ENCODE measurements at regions not wholly inside any gene's neighbourhood (a gene's known extent, or its start where the extent isn't known, plus 50 kb on each side); places are given as distances from the start of the nearest gene placed in this dataset.

GRCh38 chr6:48774276-48774675 is 663.3 kb upstream of the PTCHD4 start:
- Histone ChIP-seq H3K9me3 (ENCODE audit: insufficient read depth, low read length) (no peaks in the 10 kb centered on the region), H3K4me3 (ENCODE audit: insufficient read length, low read depth) (no peak overlapping the region), H3K9ac (ENCODE audit: insufficient read length, low read depth) (no peak overlapping the region), H3K4me1 (ENCODE audit: insufficient read depth, insufficient read length) (no peaks in the 10 kb centered on the region), H3K36me3 (ENCODE audit: insufficient read depth, insufficient read length, low read length) (no peaks in the 10 kb centered on the region), H3K27me3 (ENCODE audit: insufficient read depth, insufficient read length) (no peaks in the 10 kb centered on the region)
- TF ChIP-seq YY1 (IDR thresholded peaks at IDR 0.05; ENCODE audit: insufficient read depth, insufficient read length), result no peak
- TF ChIP-seq SUZ12 (IDR thresholded peaks at IDR 0.05; ENCODE audit: extremely low read depth, insufficient read depth, insufficient read length), result no peak
- no peak for TF ChIP-seq ZNF274 (IDR thresholded peaks at IDR 0.05; ENCODE audit: low read depth, low read length)
- DNase-seq (ENCODE audit: low read depth, low spot score), result no peak

GRCh38 chr6:48766349-48766748 is 655.4 kb upstream of the PTCHD4 start:
- no peak overlapping the region for H3K4me3 ChIP-seq (ENCODE audit: insufficient read length, low read depth)
- no peaks in the 10 kb centered on the region for H3K36me3 ChIP-seq (ENCODE audit: insufficient read depth, insufficient read length, low read length)
- H3K27me3 ChIP-seq (ENCODE audit: insufficient read depth, insufficient read length), result no peaks in the 10 kb centered on the region
- H3K9ac ChIP-seq (ENCODE audit: insufficient read length, low read depth), result no peak overlapping the region
- H3K9me3 ChIP-seq (ENCODE audit: insufficient read depth, low read length), result no peaks in the 10 kb centered on the region
- no peak for TF ChIP-seq SUZ12 (IDR thresholded peaks at IDR 0.05; ENCODE audit: extremely low read depth, insufficient read depth, insufficient read length)
- TF ChIP-seq YY1 (IDR thresholded peaks at IDR 0.05; ENCODE audit: insufficient read depth, insufficient read length), result no peak
- TF ChIP-seq ZNF274 (IDR thresholded peaks at IDR 0.05; ENCODE audit: low read depth, low read length), result no peak
- DNase-seq (ENCODE audit: low read depth, low spot score), result no peak
- no peaks in the 10 kb centered on the region for H3K4me1 ChIP-seq (ENCODE audit: insufficient read depth, insufficient read length)

GRCh38 chr6:48765352-48765961 is 654.5 kb upstream of the PTCHD4 start:
- no peaks in the 10 kb centered on the region for H3K27me3 ChIP-seq (ENCODE audit: insufficient read depth, insufficient read length)
- peak; percentile 25 for DNase-seq (ENCODE audit: low read depth, low spot score)

GRCh38 chr6:48764286-48765044 is 653.5 kb upstream of the PTCHD4 start:
- Histone ChIP-seq H3K9me3 (ENCODE audit: insufficient read depth, low read length) (no peaks in the 10 kb centered on the region), H3K36me3 (ENCODE audit: insufficient read depth, insufficient read length, low read length) (no peaks in the 10 kb centered on the region), H3K4me3 (ENCODE audit: insufficient read length, low read depth) (no peak overlapping the region), H3K4me1 (ENCODE audit: insufficient read depth, insufficient read length) (no peaks in the 10 kb centered on the region), H3K9ac (ENCODE audit: insufficient read length, low read depth) (no peak overlapping the region), H3K27me3 (ENCODE audit: insufficient read depth, insufficient read length) (no peaks in the 10 kb centered on the region)
- TF ChIP-seq SUZ12 (IDR thresholded peaks at IDR 0.05; ENCODE audit: extremely low read depth, insufficient read depth, insufficient read length) (no peak), YY1 (IDR thresholded peaks at IDR 0.05; ENCODE audit: insufficient read depth, insufficient read length) (no peak), ZNF274 (IDR thresholded peaks at IDR 0.05; ENCODE audit: low read depth, low read length) (no peak)
- no peak for DNase-seq (ENCODE audit: low read depth, low spot score)

More at GRCh38 chr6:48765352-48765961, 654.5 kb upstream of the PTCHD4 start:
- Histone ChIP-seq H3K4me1 (ENCODE audit: insufficient read depth, insufficient read length) (no peaks in the 10 kb centered on the region), H3K36me3 (ENCODE audit: insufficient read depth, insufficient read length, low read length) (no peaks in the 10 kb centered on the region), H3K9me3 (ENCODE audit: insufficient read depth, low read length) (no peaks in the 10 kb centered on the region), H3K4me3 (ENCODE audit: insufficient read length, low read depth) (no peak overlapping the region), H3K9ac (ENCODE audit: insufficient read length, low read depth) (no peak overlapping the region)
- TF ChIP-seq ZNF274 (IDR thresholded peaks at IDR 0.05; ENCODE audit: low read depth, low read length) (no peak), YY1 (IDR thresholded peaks at IDR 0.05; ENCODE audit: insufficient read depth, insufficient read length) (no peak), SUZ12 (IDR thresholded peaks at IDR 0.05; ENCODE audit: extremely low read depth, insufficient read depth, insufficient read length) (no peak)

GRCh38 chr6:48757661-48758060 is 646.7 kb upstream of the PTCHD4 start:
- H3K9me3 ChIP-seq (ENCODE audit: insufficient read depth, low read length), result no peaks in the 10 kb centered on the region
- no peak overlapping the region for H3K4me3 ChIP-seq (ENCODE audit: insufficient read length, low read depth)
- H3K4me1 ChIP-seq (ENCODE audit: insufficient read depth, insufficient read length), result no peaks in the 10 kb centered on the region
- TF ChIP-seq YY1 (IDR thresholded peaks at IDR 0.05; ENCODE audit: insufficient read depth, insufficient read length) (no peak), SUZ12 (IDR thresholded peaks at IDR 0.05; ENCODE audit: extremely low read depth, insufficient read depth, insufficient read length) (no peak), ZNF274 (IDR thresholded peaks at IDR 0.05; ENCODE audit: low read depth, low read length) (no peak)
- H3K36me3 ChIP-seq (ENCODE audit: insufficient read depth, insufficient read length, low read length), result no peaks in the 10 kb centered on the region
- DNase-seq (ENCODE audit: low read depth, low spot score), result no peak
- H3K27me3 ChIP-seq (ENCODE audit: insufficient read depth, insufficient read length), result no peaks in the 10 kb centered on the region
- H3K9ac ChIP-seq (ENCODE audit: insufficient read length, low read depth), result no peak overlapping the region

GRCh38 chr6:48755315-48755714 is 644.3 kb upstream of the PTCHD4 start:
- TF ChIP-seq ZNF274 (IDR thresholded peaks at IDR 0.05; ENCODE audit: low read depth, low read length) (no peak), YY1 (IDR thresholded peaks at IDR 0.05; ENCODE audit: insufficient read depth, insufficient read length) (no peak), SUZ12 (IDR thresholded peaks at IDR 0.05; ENCODE audit: extremely low read depth, insufficient read depth, insufficient read length) (no peak)
- Histone ChIP-seq H3K9me3 (ENCODE audit: insufficient read depth, low read length) (no peaks in the 10 kb centered on the region), H3K4me1 (ENCODE audit: insufficient read depth, insufficient read length) (no peaks in the 10 kb centered on the region), H3K27me3 (ENCODE audit: insufficient read depth, insufficient read length) (no peaks in the 10 kb centered on the region), H3K9ac (ENCODE audit: insufficient read length, low read depth) (no peak overlapping the region), H3K4me3 (ENCODE audit: insufficient read length, low read depth) (no peak overlapping the region), H3K36me3 (ENCODE audit: insufficient read depth, insufficient read length, low read length) (no peaks in the 10 kb centered on the region)
- DNase-seq (ENCODE audit: low read depth, low spot score), result no peak

GRCh38 chr6:48754641-48755040 is 643.6 kb upstream of the PTCHD4 start:
- Histone ChIP-seq H3K4me3 (ENCODE audit: insufficient read length, low read depth) (no peak overlapping the region), H3K4me1 (ENCODE audit: insufficient read depth, insufficient read length) (no peaks in the 10 kb centered on the region), H3K9me3 (ENCODE audit: insufficient read depth, low read length) (no peaks in the 10 kb centered on the region), H3K36me3 (ENCODE audit: insufficient read depth, insufficient read length, low read length) (no peaks in the 10 kb centered on the region), H3K27me3 (ENCODE audit: insufficient read depth, insufficient read length) (no peaks in the 10 kb centered on the region), H3K9ac (ENCODE audit: insufficient read length, low read depth) (no peak overlapping the region)
- TF ChIP-seq YY1 (IDR thresholded peaks at IDR 0.05; ENCODE audit: insufficient read depth, insufficient read length) (no peak), ZNF274 (IDR thresholded peaks at IDR 0.05; ENCODE audit: low read depth, low read length) (no peak), SUZ12 (IDR thresholded peaks at IDR 0.05; ENCODE audit: extremely low read depth, insufficient read depth, insufficient read length) (no peak)
- no peak for DNase-seq (ENCODE audit: low read depth, low spot score)

Measured in NT2/D1 (cell line).